GM19397 (cell line): ENCODE measurements at regions not wholly inside any gene's neighbourhood (a gene's known extent, or its start where the extent isn't known, plus 50 kb on each side); places are given as distances from the start of the nearest gene placed in this dataset.

ENCODE experiments used
- ATAC-seq: cut with Tn5 transposase; IDR thresholded peaks from one replicate; pipeline ENCODE4 v1.9.1; 2021; ENCODE audit warnings: mild to moderate bottlenecking, moderate library complexity; ENCODE audit not compliant: unreplicated experiment

DNA sequence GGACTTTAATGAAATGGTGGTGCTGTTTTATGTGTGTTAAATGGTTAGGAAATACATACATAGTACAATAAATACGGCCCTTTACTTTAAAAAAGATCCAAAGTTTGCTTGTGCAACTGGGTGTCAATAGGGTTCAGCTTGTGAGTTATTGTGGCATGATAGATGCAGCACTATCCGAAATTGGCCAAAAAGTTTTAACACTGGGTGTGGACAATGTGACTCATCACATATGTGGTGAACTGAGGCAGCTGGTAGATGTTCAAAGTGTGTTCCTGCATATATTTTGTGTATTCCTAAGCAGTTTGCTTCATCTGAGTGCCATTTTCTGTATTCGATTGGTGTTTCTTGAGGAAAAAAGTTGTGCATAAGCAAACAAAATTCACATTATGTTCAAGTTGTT is 473.1 kb downstream of the KIF20B start:
- ATAC-seq = no peak

DNA sequence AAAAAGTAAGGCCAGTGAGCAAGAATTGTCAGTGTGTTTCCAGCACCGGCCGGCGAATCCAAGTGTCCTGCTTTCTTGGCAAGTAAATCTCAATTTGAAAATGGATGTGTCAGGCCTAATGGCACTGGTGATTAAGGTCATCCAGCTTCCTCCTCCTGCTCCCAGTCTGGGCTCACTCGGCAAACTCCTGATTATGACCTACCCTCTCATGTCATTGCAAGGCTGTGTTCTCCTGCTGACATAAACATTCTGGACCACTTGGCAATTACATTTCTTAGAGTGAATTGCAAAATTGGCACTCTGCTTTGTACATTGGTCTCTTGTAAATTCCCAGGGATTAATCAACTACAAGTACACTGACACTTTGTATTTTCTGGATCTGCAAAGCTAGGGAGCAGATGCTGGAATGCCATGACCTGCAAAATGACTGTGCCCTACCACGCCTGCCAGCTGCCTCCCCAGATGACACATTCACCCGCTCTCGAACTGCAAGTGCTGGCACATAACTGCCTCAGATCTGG is 473.8 kb downstream of the KIF20B start:
- no peak for ATAC-seq

DNA sequence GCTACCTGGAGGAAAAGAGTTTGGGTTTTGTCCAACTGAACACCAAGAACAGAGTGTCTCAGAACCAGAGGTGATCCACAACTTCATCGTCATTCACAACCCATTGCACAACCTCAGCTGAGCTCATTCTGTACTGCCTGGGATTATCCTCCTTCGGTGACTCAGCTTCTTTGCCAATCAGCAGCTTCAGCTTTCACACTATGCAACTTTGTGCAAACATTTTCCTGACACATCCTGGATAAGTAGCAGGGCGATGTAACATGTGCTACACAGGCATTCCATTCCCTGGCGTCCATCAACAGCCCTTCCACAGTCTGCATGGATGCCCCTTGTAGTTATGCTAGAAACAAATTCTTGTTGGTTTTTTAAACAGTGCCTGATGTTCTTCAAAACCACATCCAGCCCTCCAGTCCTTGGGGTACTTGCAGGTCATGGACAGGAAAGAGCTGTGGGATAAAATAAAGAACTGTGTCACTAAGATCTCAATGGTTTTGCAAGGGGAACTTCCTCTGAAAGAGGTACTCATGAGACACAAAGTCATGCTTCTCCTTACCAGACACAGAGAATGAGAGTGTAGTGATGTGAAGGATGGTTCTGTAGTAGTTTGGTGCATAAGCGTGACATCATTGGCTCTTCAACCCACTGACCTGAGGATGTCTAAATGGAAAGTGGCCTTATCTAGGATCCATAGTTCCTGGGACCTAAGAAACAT is 478.5 kb downstream of the KIF20B start:
- no peak for ATAC-seq

DNA sequence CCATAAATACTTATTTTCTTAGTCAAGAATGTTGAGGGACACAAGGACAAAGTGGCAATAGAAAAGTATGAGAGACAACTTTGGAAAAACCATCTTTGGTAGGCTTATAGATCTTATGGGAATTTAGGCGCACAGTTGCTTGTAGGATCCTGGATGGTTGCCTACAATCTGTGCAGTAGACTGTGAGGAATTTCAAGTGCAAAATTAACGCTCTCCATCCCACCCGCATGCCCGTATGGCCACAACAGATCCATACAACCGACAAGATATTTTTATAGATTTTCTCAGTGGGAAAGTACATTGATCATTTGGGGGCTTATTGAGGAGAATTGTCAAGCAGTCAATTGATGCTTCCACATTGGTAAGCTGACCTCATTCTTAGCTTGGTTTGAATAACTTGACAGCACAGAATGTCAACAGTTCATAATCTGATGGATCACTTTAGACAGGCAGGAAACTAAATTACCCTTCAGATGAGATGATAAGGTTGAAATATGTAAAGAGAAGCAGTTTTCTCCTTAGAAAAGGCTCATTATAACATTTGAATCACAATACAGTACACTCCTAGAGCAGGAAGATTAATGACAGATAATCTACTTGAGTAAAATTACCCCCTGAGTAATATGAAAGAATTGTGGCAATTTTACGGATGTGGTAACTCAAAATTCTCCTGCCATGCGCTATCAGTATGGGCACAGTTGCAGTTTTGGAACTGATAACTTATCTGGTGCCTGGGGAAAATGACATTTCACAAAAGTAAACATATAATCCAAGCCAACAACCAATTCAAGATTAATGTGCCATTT is 479.7 kb downstream of the KIF20B start:
- ATAC-seq = no peak

DNA sequence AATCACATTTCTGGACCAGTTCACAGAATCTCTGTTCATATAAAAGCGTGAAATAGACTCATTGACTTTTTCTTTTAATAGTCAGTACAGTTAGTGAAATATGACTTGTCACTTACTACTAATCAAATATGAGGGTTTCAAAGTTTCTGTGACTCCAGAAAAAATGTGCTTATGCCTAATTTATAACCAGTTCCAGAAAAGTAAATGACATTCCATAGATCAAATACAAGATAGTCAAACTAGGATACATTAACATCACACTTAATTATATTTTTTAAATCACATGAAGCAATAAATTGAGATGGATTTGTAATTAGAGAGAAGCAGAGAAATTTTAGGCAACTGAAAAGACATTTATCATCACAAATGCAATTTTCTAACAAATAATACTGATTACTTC is 491.4 kb downstream of the KIF20B start:
- no peak for ATAC-seq

DNA sequence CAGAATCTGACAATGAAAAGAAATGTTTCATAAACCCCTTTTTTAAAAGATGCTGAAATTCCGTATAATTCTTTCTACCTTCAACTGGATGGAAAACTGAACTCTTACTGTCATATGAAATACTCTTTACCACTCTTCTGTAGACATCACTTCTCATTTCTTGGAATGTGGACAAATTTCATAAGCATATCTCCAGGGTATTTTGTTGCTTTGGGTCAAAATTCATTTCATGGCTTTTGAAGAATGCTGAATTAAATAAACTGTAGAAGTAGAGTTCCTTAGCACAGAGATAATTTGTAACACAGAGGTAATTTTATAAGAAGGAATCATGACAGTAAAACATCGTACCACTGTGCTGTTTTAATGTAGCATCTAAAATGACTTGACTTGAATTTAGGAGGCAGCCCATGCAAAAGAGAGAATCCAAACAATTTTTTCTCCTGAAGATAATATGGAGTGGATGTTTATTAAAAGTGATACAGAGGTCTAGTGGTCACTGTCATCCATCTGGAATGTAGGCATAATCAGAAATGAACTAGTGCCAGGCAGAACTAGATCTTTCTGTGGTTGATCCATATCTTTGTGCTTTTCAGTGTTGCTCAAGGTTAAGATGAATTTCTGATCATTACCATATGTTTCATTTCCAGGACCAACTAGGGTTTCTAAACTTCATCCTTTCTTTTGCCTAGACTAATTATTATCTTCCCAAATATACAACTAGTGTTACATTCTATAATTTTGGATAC is 492.0 kb downstream of the KIF20B start:
- ATAC-seq = no peak

DNA sequence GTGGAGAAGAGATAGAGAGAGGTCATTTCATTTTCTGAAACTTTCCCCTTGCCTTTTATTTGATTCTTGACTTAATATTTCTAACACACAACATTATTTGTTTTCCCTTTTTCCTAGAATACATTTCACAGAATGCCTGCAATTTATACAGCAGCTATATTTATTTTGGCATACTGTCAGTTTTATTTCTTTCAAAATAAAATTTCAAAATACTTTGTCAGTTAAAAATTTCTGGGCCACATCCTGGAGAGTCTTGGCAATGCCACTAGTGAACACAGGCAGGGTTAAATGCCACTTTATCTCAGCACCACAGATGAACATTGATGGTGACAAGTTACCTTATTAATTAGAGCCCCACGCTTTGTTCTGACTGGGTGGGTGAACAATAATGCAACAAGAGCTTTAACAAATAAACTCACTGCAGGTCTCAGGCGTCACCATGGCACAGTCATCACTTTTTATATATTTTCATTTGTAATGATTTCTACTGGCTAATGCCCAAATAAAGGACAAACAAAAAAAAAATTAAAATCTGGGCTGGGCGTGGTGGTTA is 494.0 kb downstream of the KIF20B start:
- ATAC-seq = no peak

DNA sequence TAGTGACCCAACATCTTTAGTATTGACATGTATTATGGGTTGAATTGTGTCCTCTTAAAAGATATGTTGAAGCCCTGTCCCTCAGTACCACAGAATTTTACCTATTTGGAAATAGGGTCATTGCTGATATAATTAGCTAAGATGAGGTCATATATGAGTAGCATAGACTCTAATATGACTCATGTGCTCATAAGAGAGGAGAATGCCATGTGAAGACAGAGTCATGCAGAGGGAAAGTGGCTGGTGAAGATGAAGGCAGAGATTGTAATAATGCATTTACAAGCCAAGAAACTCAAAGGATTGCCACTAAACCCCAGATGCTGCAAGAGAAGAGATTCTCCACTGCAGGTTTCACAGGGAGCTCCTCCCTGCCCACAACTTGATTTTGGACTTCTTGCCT is 496.4 kb downstream of the KIF20B start:
- no peak for ATAC-seq

DNA sequence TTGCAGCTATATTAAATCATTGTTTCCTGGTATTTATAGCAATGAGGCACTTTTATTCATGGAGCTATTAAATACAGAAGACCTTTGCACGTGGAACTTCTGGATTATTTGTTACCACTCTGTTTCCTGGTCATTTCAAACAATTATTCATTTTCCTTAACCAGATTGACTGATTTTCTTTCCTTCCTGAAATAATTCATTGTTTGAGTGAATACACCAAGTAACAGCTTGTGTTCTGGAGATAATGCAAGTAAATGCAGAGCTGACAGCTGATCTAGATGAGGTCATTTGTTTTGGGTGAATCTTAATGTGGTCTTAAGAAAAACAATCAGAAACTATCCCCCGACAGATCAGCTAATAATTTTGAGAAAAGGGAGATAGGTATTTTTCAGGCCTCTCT is 497.7 kb downstream of the KIF20B start:
- ATAC-seq = no peak

DNA sequence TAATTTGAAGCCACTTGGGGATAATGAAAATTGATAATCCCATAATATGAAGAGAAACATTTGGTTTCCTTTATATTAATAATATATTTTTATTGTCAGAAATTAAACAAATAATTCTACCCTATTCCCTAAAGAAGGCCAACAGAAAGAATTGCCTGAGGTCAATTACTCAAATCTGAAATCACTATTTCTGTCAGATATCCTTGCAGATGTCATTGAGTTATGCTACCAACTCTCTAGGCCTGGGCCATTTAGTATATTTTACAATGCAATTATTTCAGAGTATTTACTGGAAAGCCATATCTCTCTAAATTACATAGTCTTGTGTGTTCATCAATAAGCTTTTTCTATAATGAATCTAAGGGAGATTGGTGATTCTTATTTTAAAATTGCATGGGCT is 498.1 kb downstream of the KIF20B start:
- ATAC-seq = no peak

DNA sequence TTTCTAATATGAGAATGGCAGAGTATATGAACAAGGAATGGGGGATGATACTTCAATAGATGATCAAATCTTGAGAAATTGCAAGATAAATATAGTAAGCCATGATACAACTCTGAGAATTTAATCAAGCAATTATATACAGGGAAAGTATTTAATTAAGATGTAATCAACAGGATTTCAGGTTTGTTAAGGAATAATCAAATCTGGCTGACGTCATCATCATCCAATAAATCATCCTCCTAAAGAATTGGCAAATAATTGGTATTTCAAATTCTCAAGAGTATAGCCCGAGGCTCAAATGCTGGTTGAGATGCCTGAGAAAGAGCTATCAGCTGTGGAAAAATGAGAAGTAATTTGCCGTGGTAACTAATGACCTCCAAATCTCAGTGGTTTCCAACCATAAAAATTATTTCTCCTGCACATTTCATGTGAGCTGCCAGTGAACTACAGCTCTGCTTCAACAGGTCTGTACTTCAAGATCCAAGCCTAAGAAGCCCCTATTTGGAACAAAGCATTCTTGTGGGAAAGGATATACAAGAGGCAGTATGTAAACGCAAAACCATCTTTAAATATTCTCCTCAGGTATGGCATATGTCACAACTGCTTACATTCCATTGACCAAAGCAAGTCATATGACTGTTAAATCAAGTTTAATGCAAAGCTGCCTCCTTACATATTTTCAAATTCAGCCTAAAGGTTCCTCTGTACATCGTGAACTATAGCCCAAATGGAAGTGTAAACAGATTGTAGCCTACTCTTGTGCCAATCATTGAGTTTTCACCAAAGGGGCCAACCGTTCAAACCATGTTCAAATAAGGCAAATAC is 503.0 kb downstream of the KIF20B start:
- ATAC-seq = no peak

DNA sequence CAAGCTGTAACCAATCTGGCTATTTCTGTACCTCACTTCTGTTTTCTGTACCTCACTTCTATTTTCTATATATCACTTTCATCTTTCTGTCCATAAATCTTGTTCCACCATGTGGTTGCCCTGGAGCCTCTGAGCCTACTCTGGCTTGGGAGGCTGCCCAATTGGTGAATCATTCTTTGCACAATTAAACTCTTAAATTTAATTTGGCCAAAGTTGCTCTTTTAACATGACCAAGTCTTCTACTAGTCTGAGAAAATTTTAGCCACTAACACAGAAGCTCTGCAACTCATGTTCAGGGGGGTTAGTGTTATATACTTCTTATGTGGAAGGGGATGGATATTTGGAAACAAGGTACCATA is 503.5 kb downstream of the KIF20B start:
- no peak for ATAC-seq

DNA sequence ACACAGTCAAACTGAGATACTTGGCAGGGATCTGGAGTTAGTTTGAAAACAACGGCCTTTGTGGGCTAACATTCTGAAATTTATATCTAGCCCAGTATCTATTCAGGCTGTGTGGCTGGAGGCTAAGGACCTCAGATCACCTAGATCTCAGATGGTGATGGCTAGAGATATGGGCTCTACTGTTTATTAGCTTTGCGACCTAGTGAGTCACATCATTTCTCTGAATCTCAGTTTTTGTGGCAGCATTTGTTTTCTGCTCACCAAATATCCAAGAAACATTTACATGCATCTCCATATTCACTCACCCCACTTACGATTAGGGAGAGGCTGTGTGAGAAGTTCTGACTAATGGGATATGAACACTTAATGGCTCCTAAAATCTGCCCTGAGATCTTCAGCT is 503.9 kb downstream of the KIF20B start:
- no peak for ATAC-seq

DNA sequence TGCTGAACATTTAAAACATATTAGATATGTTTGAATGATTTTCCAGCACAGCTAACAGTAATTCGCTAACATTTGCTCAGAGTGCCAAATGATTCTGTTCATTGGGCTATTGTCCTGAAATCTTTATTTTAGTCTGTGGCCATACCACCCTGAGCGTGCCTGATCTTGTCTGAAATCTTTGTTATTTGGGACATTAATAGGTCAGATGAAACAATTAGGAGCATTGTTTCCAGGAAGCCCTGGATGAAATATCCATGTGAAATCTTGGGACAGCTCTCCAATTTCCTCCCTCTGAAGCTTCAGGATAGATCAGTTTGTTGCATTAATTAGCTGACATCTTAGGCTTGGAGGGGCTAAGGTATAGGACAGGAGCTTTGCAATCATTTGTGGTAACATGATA is 512.0 kb downstream of the KIF20B start:
- ATAC-seq = no peak

DNA sequence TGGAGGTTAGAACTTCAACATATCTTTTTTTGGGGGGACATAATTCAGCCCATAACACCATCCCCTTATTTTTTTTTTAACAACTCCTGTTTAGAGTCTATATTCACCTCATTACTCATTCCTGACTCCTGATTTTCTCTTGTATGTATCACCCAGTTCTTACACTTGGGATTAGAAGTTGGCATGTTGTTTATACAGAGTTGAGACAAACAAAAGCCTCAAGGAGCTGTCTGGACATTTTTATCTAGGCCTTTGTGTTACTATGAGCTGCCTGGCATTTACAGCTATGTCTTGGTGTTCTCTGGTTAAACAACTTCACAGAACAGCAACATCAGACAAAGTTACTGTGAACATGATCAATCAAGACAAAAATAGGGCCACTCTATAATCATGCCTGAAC is 517.5 kb downstream of the KIF20B start:
- no peak for ATAC-seq

DNA sequence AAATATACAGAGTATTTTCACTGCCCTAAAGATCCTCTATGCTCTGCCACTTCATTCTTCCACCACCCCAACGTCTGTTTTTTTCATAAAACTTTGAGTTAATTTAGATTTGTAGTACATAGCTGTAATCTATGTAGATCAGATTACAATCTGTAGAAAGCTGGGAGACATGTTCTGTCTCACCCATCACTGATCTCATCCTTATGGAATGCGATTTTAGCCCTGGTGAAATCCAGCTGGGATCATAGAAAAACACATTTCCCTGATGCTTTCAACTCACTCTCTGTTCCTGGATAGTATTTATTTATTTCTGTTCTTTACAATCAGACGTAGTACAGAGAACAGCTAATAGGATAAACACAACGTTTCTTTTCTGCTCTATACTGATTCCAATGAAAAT is 521.0 kb downstream of the KIF20B start:
- ATAC-seq = no peak

DNA sequence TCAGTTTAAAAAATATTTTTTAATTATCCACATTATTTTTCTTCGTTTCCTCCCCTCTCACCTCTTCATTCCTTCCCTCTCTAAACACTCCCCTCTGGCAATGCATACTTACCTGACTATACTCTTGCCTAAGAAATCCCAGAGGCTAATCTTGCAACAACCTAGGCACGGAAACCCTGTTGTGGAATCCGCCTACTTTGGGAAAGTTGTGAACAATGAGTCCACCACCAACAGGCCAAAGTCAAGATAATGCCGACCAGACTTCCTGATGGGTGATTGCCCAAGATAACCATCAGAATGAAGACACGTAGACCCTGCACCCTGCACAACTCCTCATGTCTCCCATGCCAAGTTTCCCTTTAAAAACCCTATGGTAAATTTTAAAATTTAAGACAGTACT is 521.5 kb downstream of the KIF20B start:
- ATAC-seq = no peak

DNA sequence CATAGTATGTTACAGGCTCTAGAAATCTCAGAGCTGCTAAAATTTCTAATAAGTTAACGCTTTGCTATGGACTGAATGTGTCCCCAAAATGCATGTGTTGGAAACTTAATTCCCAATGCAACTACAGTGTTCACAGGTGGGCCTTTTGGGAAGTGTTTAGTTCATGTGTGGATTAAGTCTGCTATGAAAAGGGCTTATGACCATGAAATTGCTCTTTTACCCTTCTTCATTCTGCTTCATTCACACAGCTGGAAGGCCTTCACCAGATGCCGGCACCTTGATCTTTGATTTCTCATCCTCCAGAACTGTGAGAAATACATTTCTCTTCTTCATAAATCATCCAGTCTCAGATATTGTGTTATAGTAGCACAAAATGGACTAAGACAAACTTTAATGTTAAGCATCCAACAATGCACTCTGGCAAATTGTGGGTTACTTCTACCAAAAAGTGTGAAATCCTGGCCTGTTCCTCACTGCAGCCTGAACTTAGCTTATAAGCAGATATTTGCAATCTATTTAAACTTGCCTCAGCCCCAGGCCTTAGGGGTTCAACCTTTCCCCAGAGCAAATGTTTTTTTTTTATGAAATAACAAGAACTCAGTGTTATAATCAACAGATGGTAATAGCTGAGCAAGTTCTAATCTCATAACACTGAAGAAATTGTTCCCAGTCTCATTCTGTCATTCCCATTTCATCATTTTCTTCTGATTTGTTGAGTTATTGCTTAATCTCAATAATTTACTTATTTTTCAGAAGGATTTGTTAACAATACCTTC is 523.6 kb downstream of the KIF20B start:
- ATAC-seq = no peak

DNA sequence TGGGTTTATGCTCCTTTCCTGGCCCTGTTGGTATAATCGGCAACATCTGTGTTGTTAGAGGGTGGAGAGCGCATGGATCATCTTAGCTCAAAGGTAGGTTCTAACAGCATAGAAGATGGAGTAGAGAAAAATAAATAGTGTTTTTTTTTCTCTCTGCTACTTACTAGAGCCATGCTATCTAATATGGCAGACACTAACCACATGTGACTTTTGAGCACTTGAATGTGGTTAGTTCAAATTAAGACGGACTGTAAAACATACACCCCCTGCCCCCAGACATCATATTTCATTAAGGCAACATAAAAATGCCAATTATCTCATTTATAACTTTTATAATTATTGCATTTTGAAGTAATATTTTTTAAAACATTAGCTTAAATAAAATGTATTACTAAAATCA is 525.1 kb downstream of the KIF20B start:
- no peak for ATAC-seq

DNA sequence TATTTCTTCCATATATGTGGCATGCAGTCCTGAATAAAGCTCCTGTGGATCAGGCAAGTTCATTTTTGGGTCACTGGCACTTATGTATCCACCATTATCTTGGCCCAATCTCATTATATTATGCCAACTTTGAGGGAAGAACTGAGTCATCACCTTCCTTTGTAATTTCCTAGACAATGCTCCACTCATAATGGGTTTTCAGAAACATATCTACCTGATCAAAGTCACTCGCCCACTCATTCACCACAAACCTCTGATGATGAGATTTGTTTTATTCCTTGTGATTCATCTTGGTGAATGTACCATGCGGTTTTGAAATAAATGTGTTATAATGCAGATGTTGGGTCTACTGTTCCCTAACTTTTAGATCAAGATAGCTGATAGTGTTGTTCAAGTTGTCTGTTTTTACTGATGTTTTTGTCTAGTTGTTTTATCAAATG is 525.8 kb downstream of the KIF20B start:
- no peak for ATAC-seq
